OCI-LY1 (cell line): ENCODE measurements at regions not wholly inside any gene's neighbourhood (a gene's known extent, or its start where the extent isn't known, plus 50 kb on each side); places are given as distances from the start of the nearest gene placed in this dataset.

Source experiments
- EZH2 ChIP-seq: fragments of 200-600 bp; sonication (generic), shearing (Covaris generic); IDR thresholded peaks from 2 replicates; pipeline ENCODE4 v1.8.0; 2017; ENCODE audit warnings: borderline replicate concordance, mixed run types, mild to moderate bottlenecking, antibody characterized with exemption, low read length, moderate library complexity, mixed read lengths
- TF ChIP-seq, protein P1 (sequence below): fragments of 200-600 bp; sonication (generic), shearing (Covaris generic); IDR thresholded peaks from 2 replicates; pipeline ENCODE4 v1.5.1; 2017; ENCODE audit warnings: mild to moderate bottlenecking, antibody characterized with exemption, low read length, moderate library complexity, mixed read lengths

DNA sequence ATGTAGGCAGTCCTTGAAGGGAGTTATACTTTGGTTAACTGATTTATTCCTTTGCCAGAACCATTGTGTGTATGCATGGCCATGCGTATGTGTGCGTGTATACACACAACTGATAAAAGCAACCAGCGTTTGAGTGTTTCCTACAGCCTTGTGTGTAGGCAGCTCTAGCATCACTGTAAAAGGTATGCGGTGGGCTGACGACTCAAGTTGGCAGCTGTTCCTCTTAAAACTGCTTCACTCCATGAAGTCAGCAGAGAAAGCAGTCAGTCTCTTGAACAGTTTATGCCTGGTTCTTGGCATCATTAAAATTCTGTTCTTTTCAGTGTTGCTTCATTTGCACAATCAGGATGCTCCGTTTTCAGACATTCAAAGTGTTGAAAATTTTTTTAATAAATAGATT lies 103.5 kb upstream of the FRMPD4 start:
- TF ChIP-seq EZH2 = no peak
- TF ChIP-seq, protein P1, sequence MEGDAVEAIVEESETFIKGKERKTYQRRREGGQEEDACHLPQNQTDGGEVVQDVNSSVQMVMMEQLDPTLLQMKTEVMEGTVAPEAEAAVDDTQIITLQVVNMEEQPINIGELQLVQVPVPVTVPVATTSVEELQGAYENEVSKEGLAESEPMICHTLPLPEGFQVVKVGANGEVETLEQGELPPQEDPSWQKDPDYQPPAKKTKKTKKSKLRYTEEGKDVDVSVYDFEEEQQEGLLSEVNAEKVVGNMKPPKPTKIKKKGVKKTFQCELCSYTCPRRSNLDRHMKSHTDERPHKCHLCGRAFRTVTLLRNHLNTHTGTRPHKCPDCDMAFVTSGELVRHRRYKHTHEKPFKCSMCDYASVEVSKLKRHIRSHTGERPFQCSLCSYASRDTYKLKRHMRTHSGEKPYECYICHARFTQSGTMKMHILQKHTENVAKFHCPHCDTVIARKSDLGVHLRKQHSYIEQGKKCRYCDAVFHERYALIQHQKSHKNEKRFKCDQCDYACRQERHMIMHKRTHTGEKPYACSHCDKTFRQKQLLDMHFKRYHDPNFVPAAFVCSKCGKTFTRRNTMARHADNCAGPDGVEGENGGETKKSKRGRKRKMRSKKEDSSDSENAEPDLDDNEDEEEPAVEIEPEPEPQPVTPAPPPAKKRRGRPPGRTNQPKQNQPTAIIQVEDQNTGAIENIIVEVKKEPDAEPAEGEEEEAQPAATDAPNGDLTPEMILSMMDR = no peak
